Esophagus squamous epithelium (tissue), 4 donors: ENCODE measurements at regions not wholly inside any gene's neighbourhood (a gene's known extent, or its start where the extent isn't known, plus 50 kb on each side); places are given as distances from the start of the nearest gene placed in this dataset.

Experiments
- CTCF ChIP-seq, 6 experiments: fragments of 450-650 bp in 4 of 6; fragments of 200-600 bp in 2 of 6; sonication (generic) in 2 of 6; IDR thresholded peaks; one replicate each; pipeline ENCODE4 v1.5.1; 2016 to 2019; ENCODE audit warnings: antibody characterized with exemption in 6 of 6, mild to moderate bottlenecking in 4 of 6, moderate library complexity in 4 of 6
- POLR2A ChIP-seq, 4 donors: fragments of 450-650 bp; IDR thresholded peaks; one replicate each; pipeline ENCODE4 v1.6.1; 2017; ENCODE audit warnings: antibody characterized with exemption in 4 of 4, mild to moderate bottlenecking in 4 of 4, moderate library complexity in 3 of 4

DNA sequence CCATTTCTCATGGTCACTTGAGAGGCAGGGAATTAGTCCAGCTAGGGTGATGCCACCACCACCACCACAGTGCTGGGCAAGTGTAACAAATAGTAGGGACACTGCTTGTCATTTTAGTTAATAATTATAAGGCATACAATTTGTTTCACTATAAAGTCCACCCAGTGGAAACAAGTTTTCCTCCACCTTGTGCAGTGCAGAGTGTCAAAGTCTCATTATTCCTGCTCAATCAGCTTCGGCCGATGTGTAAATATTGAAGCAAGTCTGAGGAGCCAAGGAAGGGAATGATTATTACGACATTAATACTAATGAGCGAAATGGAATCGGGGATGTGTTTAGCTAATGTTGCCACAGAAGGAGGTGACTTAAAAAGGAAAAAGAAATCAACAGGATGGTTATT, 340.4 kb downstream of the NKX6-1 start:
- no peak for TF ChIP-seq CTCF (IDR thresholded peaks at IDR 0.05)
- no peak for TF ChIP-seq POLR2A (IDR thresholded peaks at IDR 0.05)
